ENCODE measurements at regions not wholly inside any gene's neighbourhood (a gene's known extent, or its start where the extent isn't known, plus 50 kb on each side); places are given as distances from the start of the nearest gene placed in this dataset.
A peak's percentile ranks its signal among the peaks of the same experiment; 100 is the strongest.
"Not testable (repeated sequence)": the region's sequence is repeated elsewhere in the genome, so short reads cannot be mapped to it uniquely, and the experiment has no call there.

- TF ChIP-seq CTCF (IDR thresholded peaks at IDR 0.05; ENCODE audit: low read depth, low read length), result no peak
- H3K4me3 ChIP-seq (replicated peaks in 1 of 2; ENCODE audit: low read depth in 2 of 2, low read length in 2 of 2), result no peak overlapping the region
- DNase-seq (ENCODE audit: low read depth in 2 of 2), result peak in 1 of 2 donors; percentile 29
Measured at GRCh38 chr7:114082642-114083165, 163.9 kb upstream of the PPP1R3A start.

- TF ChIP-seq CTCF (IDR thresholded peaks at IDR 0.05; ENCODE audit: low read depth, low read length), result peak; percentile 36
- DNase-seq (ENCODE audit: low read depth in 2 of 2), result peak; percentile 70 to 72
- H3K4me3 ChIP-seq (replicated peaks in 1 of 2; ENCODE audit: low read depth in 2 of 2, low read length in 2 of 2), result no peak overlapping the region
Measured at GRCh38 chr7:114081606-114082425, 163.0 kb upstream of the PPP1R3A start.

GRCh38 chr7:114077158-114077524 is 158.3 kb upstream of the PPP1R3A start:
- DNase-seq (ENCODE audit: low read depth in 2 of 2); H3K4me3 ChIP-seq (replicated peaks in 1 of 2; ENCODE audit: low read depth in 2 of 2, low read length in 2 of 2): not testable (repeated sequence)

- not testable (repeated sequence) for DNase-seq (ENCODE audit: low read depth in 2 of 2); H3K4me3 ChIP-seq (replicated peaks in 1 of 2; ENCODE audit: low read depth in 2 of 2, low read length in 2 of 2)
Measured at GRCh38 chr7:114076392-114077157, 157.8 kb upstream of the PPP1R3A start.

- DNase-seq (ENCODE audit: low read depth in 2 of 2), result no peak
- no peak overlapping the region for H3K4me3 ChIP-seq (replicated peaks in 1 of 2; ENCODE audit: low read depth in 2 of 2, low read length in 2 of 2)
- no peak for TF ChIP-seq CTCF (IDR thresholded peaks at IDR 0.05; ENCODE audit: low read depth, low read length)
Measured at GRCh38 chr7:114073701-114074100, 154.9 kb upstream of the PPP1R3A start.

- DNase-seq (ENCODE audit: low read depth in 2 of 2), result peak in 1 of 2 donors; percentile 68
- TF ChIP-seq CTCF (IDR thresholded peaks at IDR 0.05; ENCODE audit: low read depth, low read length), result no peak
- no peak overlapping the region for H3K4me3 ChIP-seq (replicated peaks in 1 of 2; ENCODE audit: low read depth in 2 of 2, low read length in 2 of 2)
Measured at GRCh38 chr7:114070246-114070645, 151.4 kb upstream of the PPP1R3A start.

- H3K4me3 ChIP-seq (replicated peaks in 1 of 2; ENCODE audit: low read depth in 2 of 2, low read length in 2 of 2), result no peak overlapping the region
- TF ChIP-seq CTCF (IDR thresholded peaks at IDR 0.05; ENCODE audit: low read depth, low read length), result no peak
- no peak for DNase-seq (ENCODE audit: low read depth in 2 of 2)
Measured at GRCh38 chr7:114062810-114063209, 144.0 kb upstream of the PPP1R3A start.
